ENCODE measurements at regions not wholly inside any gene's neighbourhood (a gene's known extent, or its start where the extent isn't known, plus 50 kb on each side); places are given as distances from the start of the nearest gene placed in this dataset.

GRCh38 chr3:36259580-36259979 is 120.7 kb upstream of the STAC start:
- TF ChIP-seq POLR2AphosphoS5 (IDR thresholded peaks at IDR 0.05; ENCODE audit: borderline replicate concordance, low read depth, low read length), result no peak
- TF ChIP-seq EZH2 (IDR thresholded peaks at IDR 0.05), result no peak
- TF ChIP-seq FOXP2 (optimal IDR thresholded peaks at IDR 0.05; ENCODE audit: control extremely low read depth, extremely low read length, insufficient read depth), result no peak
